Epithelial cell of proximal tubule (primary cell): ENCODE measurements at regions not wholly inside any gene's neighbourhood (a gene's known extent, or its start where the extent isn't known, plus 50 kb on each side); places are given as distances from the start of the nearest gene placed in this dataset.
A peak's percentile ranks its signal among the peaks of the same experiment; 100 is the strongest.
"Not testable (repeated sequence)": the region's sequence is repeated elsewhere in the genome, so short reads cannot be mapped to it uniquely, and the experiment has no call there.

Source experiments
- DNase-seq: peaks from one replicate; pipeline ENCODE4 v3.0.0-alpha.2; 2011; ENCODE audit warnings: low read depth
- H3K4me3 ChIP-seq: 2 replicates; pipeline ENCODE4 v1.5.1; 2011; ENCODE audit warnings: low read depth, mild to moderate bottlenecking, low read length
- CTCF ChIP-seq: conservative IDR thresholded peaks from 2 replicates; pipeline ENCODE4 v1.5.1; 2012; ENCODE audit warnings: low read depth, mild to moderate bottlenecking, low read length

GRCh38 chr14:63147018-63147417 lies 57.2 kb upstream of the RHOJ start:
- TF ChIP-seq CTCF = no peak
- no peak overlapping the region for H3K4me3 ChIP-seq
- DNase-seq = no peak

GRCh38 chr14:63134801-63135200 lies 69.4 kb upstream of the RHOJ start:
- no peak for DNase-seq
- H3K4me3 ChIP-seq = no peak overlapping the region
- peak; percentile 40 for TF ChIP-seq CTCF

- no peak overlapping the region for H3K4me3 ChIP-seq
- DNase-seq = no peak
- TF ChIP-seq CTCF = no peak
These were observed 73.7 kb upstream of the RHOJ start for GRCh38 chr14:63130531-63130930.

GRCh38 chr14:63106487-63106886 lies 61.2 kb upstream of the KCNH5 start:
- not testable (repeated sequence) for DNase-seq, H3K4me3 ChIP-seq

- no peak for TF ChIP-seq CTCF
- DNase-seq = no peak
- H3K4me3 ChIP-seq = no peak overlapping the region
These were observed 55.3 kb upstream of the KCNH5 start for GRCh38 chr14:63100552-63100951.

GRCh38 chr14:63096186-63096585 lies 50.9 kb upstream of the KCNH5 start:
- TF ChIP-seq CTCF = no peak
- no peak for DNase-seq
- no peak overlapping the region for H3K4me3 ChIP-seq
